Head of caudate nucleus (tissue), 42 donors: ENCODE measurements at regions not wholly inside any gene's neighbourhood (a gene's known extent, or its start where the extent isn't known, plus 50 kb on each side); places are given as distances from the start of the nearest gene placed in this dataset.
"Not testable (repeated sequence)": the region's sequence is repeated elsewhere in the genome, so short reads cannot be mapped to it uniquely, and the experiment has no call there.

Source experiments
- DNase-seq, 42 donors: peaks; one replicate each; pipeline versions ENCODE4 v3.0.0 to v3.0.0-alpha.2; 2020 to 2021; ENCODE audit warnings: mixed read lengths in 7 of 42
- intact Hi-C: fragments of 100-400 bp; cut with DNase I; formaldehyde crosslinking; loops from one replicate; pipeline ENCODE4 v1.15.0; 2022

- intact Hi-C loops: no loop called here
- DNase-seq: peak in 15 of 42 donors; percentile 4 to 73 (median 32)
Measured at GRCh38 chr13:61500176-61500575, 84.5 kb upstream of the PCDH20 start.

- DNase-seq: no peak
- intact Hi-C loops: no loop called here
Measured at GRCh38 chr13:61495648-61496047, 80.0 kb upstream of the PCDH20 start.

- DNase-seq, intact Hi-C loops: not testable (repeated sequence)
Measured at GRCh38 chr13:61493556-61493955, 77.9 kb upstream of the PCDH20 start.

DNA sequence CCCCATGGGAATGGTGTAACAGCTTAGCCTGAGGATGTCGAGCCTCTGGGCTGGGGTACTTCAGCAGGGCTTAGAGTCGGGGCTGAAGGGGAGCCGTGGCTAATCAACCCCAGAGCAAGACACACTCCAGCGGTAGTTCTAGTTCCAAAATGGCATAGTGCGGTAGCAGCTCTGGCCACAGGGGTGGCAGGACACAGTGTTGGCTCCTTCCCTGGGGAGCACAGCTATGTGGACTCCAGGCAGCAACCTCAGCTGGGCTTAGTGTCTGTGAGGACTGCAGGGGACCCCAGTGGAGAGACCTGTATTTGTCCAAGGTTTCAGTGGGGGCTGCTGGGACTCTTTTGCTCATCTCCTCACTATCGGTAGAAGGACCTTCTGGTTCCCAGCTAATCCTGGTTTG, 70.8 kb upstream of the PCDH20 start:
- DNase-seq: no peak
- intact Hi-C loops: no loop called here

- DNase-seq: no peak
- intact Hi-C loops: no loop called here
Measured at GRCh38 chr13:61485128-61485765, 69.6 kb upstream of the PCDH20 start.

GRCh38 chr13:61477619-61478018, 62.0 kb upstream of the PCDH20 start:
- DNase-seq: no peak
- intact Hi-C loops: no loop called here

- intact Hi-C loops: no loop called here
- no peak for DNase-seq
Measured at GRCh38 chr13:61470786-61471185, 55.1 kb upstream of the PCDH20 start.

DNA sequence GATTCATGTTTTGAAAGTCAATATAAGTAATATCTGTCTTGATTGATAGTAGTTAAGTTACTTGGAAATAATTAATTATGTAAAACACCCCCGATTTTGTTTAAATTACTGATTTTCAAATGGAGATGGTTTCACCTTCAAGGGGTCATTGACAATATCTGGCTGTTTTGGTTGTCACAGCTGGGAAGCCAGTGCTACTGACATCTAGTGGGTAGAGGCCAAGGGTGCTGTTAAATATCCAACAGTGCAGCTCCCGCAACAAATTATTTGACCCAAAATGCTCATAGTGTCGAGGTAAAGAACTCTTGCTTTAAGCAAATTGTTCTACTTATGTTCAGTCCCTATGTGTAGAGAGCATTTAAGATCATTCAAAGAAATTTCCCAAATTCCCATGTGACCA, 50.6 kb upstream of the PCDH20 start:
- intact Hi-C loops: no loop called here
- DNase-seq: peak in 2 of 42 donors; percentile 4 to 10
